ENCODE measurements at regions not wholly inside any gene's neighbourhood (a gene's known extent, or its start where the extent isn't known, plus 50 kb on each side); places are given as distances from the start of the nearest gene placed in this dataset.

GRCh38 chr2:45337481-45337880, 273.6 kb downstream of the SRBD1 start:
- no peak for DNase-seq

GRCh38 chr2:45334205-45334604, 276.9 kb downstream of the SRBD1 start:
- no peak for DNase-seq

GRCh38 chr2:45332567-45332966, 278.5 kb downstream of the SRBD1 start:
- no peak for DNase-seq

- no peak for DNase-seq
Observed at GRCh38 chr2:45332094-45332493, 279.0 kb downstream of the SRBD1 start.

GRCh38 chr2:45331410-45331786, 279.7 kb downstream of the SRBD1 start:
- DNase-seq = no peak

GRCh38 chr2:45330637-45331409, 280.2 kb downstream of the SRBD1 start:
- no peak for DNase-seq

- DNase-seq = no peak
Observed at GRCh38 chr2:45330108-45330507, 281.0 kb downstream of the SRBD1 start.

- DNase-seq = no peak
Observed at GRCh38 chr2:45329045-45329677, 281.9 kb downstream of the SRBD1 start.

- DNase-seq = no peak
Observed at GRCh38 chr2:45328264-45328870, 282.7 kb downstream of the SRBD1 start.

GRCh38 chr2:45323344-45323743, 287.7 kb downstream of the SRBD1 start:
- DNase-seq = no peak

GRCh38 chr2:45320956-45321355, 290.1 kb downstream of the SRBD1 start:
- DNase-seq = no peak

GRCh38 chr2:45319683-45320455, 291.2 kb downstream of the SRBD1 start:
- no peak for DNase-seq

GRCh38 chr2:45318686-45319085, 292.4 kb downstream of the SRBD1 start:
- no peak for DNase-seq

- no peak for DNase-seq
Observed at GRCh38 chr2:45316576-45317338, 294.3 kb downstream of the SRBD1 start.

GRCh38 chr2:45315861-45316260, 295.2 kb downstream of the SRBD1 start:
- no peak for DNase-seq

GRCh38 chr2:45312275-45312674, 298.8 kb downstream of the SRBD1 start:
- DNase-seq = no peak

- DNase-seq = no peak
Observed at GRCh38 chr2:45311559-45311958, 299.5 kb downstream of the SRBD1 start.

GRCh38 chr2:45307147-45307546, 297.9 kb upstream of the SIX2 start:
- no peak for DNase-seq

GRCh38 chr2:45305599-45305998, 296.3 kb upstream of the SIX2 start:
- DNase-seq = no peak

- DNase-seq = no peak
Observed at GRCh38 chr2:45303417-45304202, 294.4 kb upstream of the SIX2 start.

- DNase-seq = peak; percentile 69
Observed at GRCh38 chr2:45301307-45302277, 292.3 kb upstream of the SIX2 start.
